ENCODE measurements at regions not wholly inside any gene's neighbourhood (a gene's known extent, or its start where the extent isn't known, plus 50 kb on each side); places are given as distances from the start of the nearest gene placed in this dataset.
"Not testable (repeated sequence)": the region's sequence is repeated elsewhere in the genome, so short reads cannot be mapped to it uniquely, and the experiment has no call there.

DNA sequence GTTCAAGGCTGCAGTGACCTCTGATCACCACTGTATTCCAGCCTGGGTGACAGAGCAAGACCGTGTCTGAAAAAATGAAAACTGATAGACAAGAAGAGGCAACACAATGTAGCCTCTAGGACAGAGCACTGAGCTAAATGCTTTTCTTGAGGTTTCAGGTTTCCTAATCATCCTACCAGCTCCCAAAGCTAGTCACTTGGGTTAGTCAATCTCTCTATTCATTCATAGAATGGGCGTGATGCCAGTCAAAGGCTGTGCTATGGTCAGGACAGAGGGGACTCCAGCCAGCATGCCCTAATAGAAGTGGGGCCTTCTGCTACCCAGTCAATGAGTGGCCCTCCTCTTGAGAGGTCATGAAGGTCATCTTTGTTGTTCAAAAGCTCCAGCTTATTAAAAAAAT lies 860.4 kb upstream of the DEFB115 start:
- not testable (repeated sequence) for TF ChIP-seq CTCF, POLR2A (IDR thresholded peaks at IDR 0.05)
